Trophoblast cell (in vitro differentiated cells and primary cell): ENCODE measurements at regions not wholly inside any gene's neighbourhood (a gene's known extent, or its start where the extent isn't known, plus 50 kb on each side); places are given as distances from the start of the nearest gene placed in this dataset.

Experiments used
- DNase-seq, 2 donors: peaks; one replicate each; pipeline ENCODE4 v3.0.0-alpha.2; 2016
- H2AFZ ChIP-seq: 2 replicates; pipeline ENCODE4 v1.6.1; 2013; ENCODE audit warnings: low read length, moderate library complexity, mild to moderate bottlenecking; ENCODE audit not compliant: insufficient read depth, poor library complexity
- H2AK5ac ChIP-seq: 2 replicates; pipeline ENCODE4 v1.6.1; 2013; ENCODE audit warnings: mild to moderate bottlenecking, low read length
- H2BK120ac ChIP-seq: 2 replicates; pipeline ENCODE4 v1.6.1; 2013; ENCODE audit warnings: low read length, mild to moderate bottlenecking, moderate library complexity; ENCODE audit not compliant: insufficient read depth, poor library complexity
- H2BK12ac ChIP-seq: 2 replicates; pipeline ENCODE4 v1.6.1; 2013; ENCODE audit warnings: mild to moderate bottlenecking, low read length, moderate library complexity
- H2BK5ac ChIP-seq: 2 replicates; pipeline ENCODE4 v1.6.1; 2013; ENCODE audit warnings: low read length, low read depth, moderate library complexity, mild to moderate bottlenecking; ENCODE audit not compliant: poor library complexity
- H3K14ac ChIP-seq: 2 replicates; pipeline ENCODE4 v1.6.1; 2013; ENCODE audit warnings: mild to moderate bottlenecking, low read length
- H3K18ac ChIP-seq: 2 replicates; pipeline ENCODE4 v1.6.1; 2013; ENCODE audit warnings: mild to moderate bottlenecking, low read length
- H3K23ac ChIP-seq: 2 replicates; pipeline ENCODE4 v1.6.1; 2013; ENCODE audit warnings: low read length
- H3K27ac ChIP-seq: 2 replicates; pipeline ENCODE4 v1.5.1; 2013; ENCODE audit warnings: low read depth, mild to moderate bottlenecking, inconsistent platforms, low read length, moderate library complexity
- H3K27me3 ChIP-seq: 2 replicates; pipeline ENCODE4 v1.6.1; 2013; ENCODE audit warnings: inconsistent platforms, mild to moderate bottlenecking, low read length, moderate library complexity; ENCODE audit not compliant: insufficient read depth
- H3K36me3 ChIP-seq, 2 experiments: 1 replicate in 1 of 2; 2 replicates in 1 of 2; pipeline ENCODE4 v1.6.1; 2013; ENCODE audit warnings: low read length in 2 of 2, mild to moderate bottlenecking in 2 of 2, moderate library complexity in 1 of 2; ENCODE audit not compliant: insufficient read depth in 2 of 2, control insufficient read depth in 1 of 2
- H3K4ac ChIP-seq: 2 replicates; pipeline ENCODE4 v1.6.1; 2013; ENCODE audit warnings: low read depth, mild to moderate bottlenecking, low read length, moderate library complexity
- H3K4me1 ChIP-seq, 2 experiments: 1 replicate in 1 of 2; 2 replicates in 1 of 2; pipeline ENCODE4 v1.6.1; 2013; ENCODE audit warnings: low read length in 2 of 2, mild to moderate bottlenecking in 2 of 2, moderate library complexity in 1 of 2; ENCODE audit not compliant: insufficient read depth in 2 of 2, control insufficient read depth in 1 of 2
- H3K4me2 ChIP-seq: 2 replicates; pipeline ENCODE4 v1.6.1; 2013; ENCODE audit warnings: inconsistent platforms, mild to moderate bottlenecking, low read length, moderate library complexity
- H3K4me3 ChIP-seq: 2 replicates; pipeline ENCODE4 v1.5.1; 2013; ENCODE audit warnings: mild to moderate bottlenecking, low read depth, low read length, inconsistent platforms
- H3K79me1 ChIP-seq: one replicate; pipeline ENCODE4 v1.6.1; 2013; ENCODE audit warnings: low read length
- H3K79me2 ChIP-seq: 2 replicates; pipeline ENCODE4 v1.6.1; 2013; ENCODE audit warnings: low read length, mild to moderate bottlenecking; ENCODE audit not compliant: control insufficient read depth, insufficient read depth, poor library complexity
- H3K9ac ChIP-seq: 2 replicates; pipeline ENCODE4 v1.6.1; 2013; ENCODE audit warnings: mild to moderate bottlenecking, low read length
- H3K9me3 ChIP-seq: 2 replicates; pipeline ENCODE4 v1.6.1; 2013; ENCODE audit warnings: low read depth, mild to moderate bottlenecking, control low read depth, inconsistent platforms, low read length; ENCODE audit not compliant: insufficient read depth
- H4K12ac ChIP-seq: 2 replicates; pipeline ENCODE4 v1.6.1; 2013; ENCODE audit warnings: low read depth, mild to moderate bottlenecking, low read length, moderate library complexity
- H4K8ac ChIP-seq: 2 replicates; pipeline ENCODE4 v1.6.1; 2013; ENCODE audit warnings: low read depth, mild to moderate bottlenecking, low read length, moderate library complexity
- H4K91ac ChIP-seq: one replicate; pipeline ENCODE4 v1.6.1; 2013; ENCODE audit warnings: low read depth, mild to moderate bottlenecking, low read length, moderate library complexity
- WGBS: extraction: QIAGEN DNeasy Blood & Tissue Kit; methylation state at CpG from one replicate; pipeline ENCODE4 v1.1.7; 2013; ENCODE audit warnings: missing lambda C conversion rate; ENCODE audit not compliant: insufficient read length, insufficient coverage; ENCODE audit errors: extremely low coverage; 5-methylcytosine and 5-hydroxymethylcytosine counted together

DNA sequence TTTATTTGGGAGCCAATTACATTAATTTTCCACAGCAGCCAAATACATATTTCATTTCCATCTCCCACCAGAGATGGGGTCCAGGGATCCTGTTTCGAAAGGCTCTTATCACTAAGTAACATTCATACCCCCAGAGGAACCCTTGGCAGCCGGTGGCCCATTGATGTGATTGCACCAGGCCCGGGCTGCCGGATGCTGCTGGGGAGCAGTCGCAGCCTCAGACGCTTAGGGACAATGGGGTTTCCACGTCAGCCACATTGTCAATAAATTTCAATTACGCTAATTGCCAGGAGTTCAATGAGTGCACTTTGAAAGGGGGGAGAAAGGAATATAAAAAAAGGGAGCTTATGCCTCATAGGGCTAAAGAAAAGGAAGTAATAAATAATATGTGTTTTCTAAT, 478.8 kb upstream of the ADAMTS16 start:
- Histone ChIP-seq H3K27me3 (no peaks in the 10 kb centered on the region), H3K79me1 (no peaks in the 10 kb centered on the region), H3K4ac (no peak overlapping the region), H3K4me1 (no peaks in the 10 kb centered on the region), H3K4me2 (no peak overlapping the region), H3K9me3 (peaks cover 2% of the 10 kb centered on the region), H3K27ac (no peak overlapping the region), H3K4me3 (no peak overlapping the region), H3K36me3 (no peaks in the 10 kb centered on the region), H2AK5ac (no peak overlapping the region), H3K9ac (no peak overlapping the region), H2BK120ac (no peak overlapping the region), H2BK5ac (no peak overlapping the region), H3K23ac (no peak overlapping the region), H4K91ac (no peak overlapping the region), H2AFZ (no peak overlapping the region), H3K18ac (no peak overlapping the region), H3K14ac (no peak overlapping the region), H3K79me2 (no peaks in the 10 kb centered on the region), H4K8ac (no peak overlapping the region), H2BK12ac (no peak overlapping the region), H4K12ac (no peak overlapping the region)
- no peak for DNase-seq
- no CpG with 5 or more reads among the region's 8 CpGs for WGBS

DNA sequence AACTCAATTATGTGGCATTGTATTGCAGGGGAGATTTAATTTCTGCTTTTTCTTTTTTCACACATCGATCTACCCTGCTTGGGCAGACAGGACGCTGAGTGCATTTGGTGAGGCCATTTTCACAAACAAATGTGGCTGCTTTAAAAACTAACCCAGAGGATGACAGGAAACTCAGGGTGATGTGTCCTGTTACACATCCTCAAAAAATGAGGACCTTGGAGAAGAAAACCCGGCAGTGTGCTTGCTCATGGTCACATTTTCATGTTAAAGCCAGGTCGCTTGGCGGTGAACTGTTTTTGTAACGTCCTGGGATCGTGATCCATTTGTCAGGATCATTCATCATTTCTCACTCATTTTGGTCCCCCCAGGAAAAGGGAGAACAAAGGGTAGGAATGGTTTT, 478.3 kb upstream of the ADAMTS16 start:
- WGBS: no CpG with 5 or more reads among the region's 7 CpGs
- H3K27me3 ChIP-seq: no peaks in the 10 kb centered on the region
- no peaks in the 10 kb centered on the region for H3K79me2 ChIP-seq
- H4K12ac ChIP-seq: no peak overlapping the region
- H3K14ac ChIP-seq: no peak overlapping the region
- H3K4me3 ChIP-seq: no peak overlapping the region
- H3K18ac ChIP-seq: no peak overlapping the region
- H3K23ac ChIP-seq: no peak overlapping the region
- no peak overlapping the region for H2BK12ac ChIP-seq
- H3K4ac ChIP-seq: no peak overlapping the region
- H3K9me3 ChIP-seq: peaks cover 3% of the 10 kb centered on the region
- no peak overlapping the region for H3K9ac ChIP-seq
- DNase-seq: no peak
- no peak overlapping the region for H3K27ac ChIP-seq
- H2AK5ac ChIP-seq: no peak overlapping the region
- no peaks in the 10 kb centered on the region for H3K36me3 ChIP-seq
- H2AFZ ChIP-seq: no peak overlapping the region
- H2BK120ac ChIP-seq: no peak overlapping the region
- no peak overlapping the region for H2BK5ac ChIP-seq
- no peak overlapping the region for H3K4me2 ChIP-seq
- no peak overlapping the region for H4K8ac ChIP-seq
- no peaks in the 10 kb centered on the region for H3K79me1 ChIP-seq
- H4K91ac ChIP-seq: no peak overlapping the region
- no peaks in the 10 kb centered on the region for H3K4me1 ChIP-seq

DNA sequence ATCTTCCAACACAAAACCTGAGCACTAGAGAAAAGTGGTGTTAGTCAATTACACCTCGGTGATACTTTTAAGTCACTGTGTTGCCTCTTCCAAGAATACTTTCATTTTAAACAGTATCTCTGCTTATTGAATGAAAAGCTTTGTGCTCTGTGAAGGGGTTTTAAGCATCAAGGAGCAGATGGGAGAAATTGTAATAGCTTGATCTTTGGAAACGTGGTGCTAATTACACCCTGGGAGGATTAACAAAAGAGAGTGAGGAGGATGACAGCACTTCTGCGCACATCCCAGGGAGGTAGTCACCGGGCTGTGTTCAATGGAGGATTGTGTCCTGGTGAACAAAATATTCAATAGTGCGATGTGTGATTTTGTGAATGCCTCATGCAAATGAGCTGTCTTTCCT, 477.4 kb upstream of the ADAMTS16 start:
- Histone ChIP-seq H4K8ac (no peak overlapping the region), H3K27me3 (no peaks in the 10 kb centered on the region), H3K4me1 (no peaks in the 10 kb centered on the region), H4K12ac (no peak overlapping the region), H3K9me3 (peaks cover 3% of the 10 kb centered on the region), H2BK120ac (no peak overlapping the region), H4K91ac (no peak overlapping the region), H3K18ac (no peak overlapping the region), H2BK5ac (no peak overlapping the region), H3K79me2 (no peaks in the 10 kb centered on the region), H3K4ac (no peak overlapping the region), H3K23ac (no peak overlapping the region), H2AFZ (no peak overlapping the region), H2BK12ac (no peak overlapping the region), H3K14ac (no peak overlapping the region), H2AK5ac (no peak overlapping the region), H3K9ac (no peak overlapping the region), H3K4me2 (no peak overlapping the region), H3K27ac (no peak overlapping the region), H3K4me3 (no peak overlapping the region), H3K79me1 (no peaks in the 10 kb centered on the region), H3K36me3 (no peaks in the 10 kb centered on the region)
- no CpG with 5 or more reads among the region's 5 CpGs for WGBS
- no peak for DNase-seq

DNA sequence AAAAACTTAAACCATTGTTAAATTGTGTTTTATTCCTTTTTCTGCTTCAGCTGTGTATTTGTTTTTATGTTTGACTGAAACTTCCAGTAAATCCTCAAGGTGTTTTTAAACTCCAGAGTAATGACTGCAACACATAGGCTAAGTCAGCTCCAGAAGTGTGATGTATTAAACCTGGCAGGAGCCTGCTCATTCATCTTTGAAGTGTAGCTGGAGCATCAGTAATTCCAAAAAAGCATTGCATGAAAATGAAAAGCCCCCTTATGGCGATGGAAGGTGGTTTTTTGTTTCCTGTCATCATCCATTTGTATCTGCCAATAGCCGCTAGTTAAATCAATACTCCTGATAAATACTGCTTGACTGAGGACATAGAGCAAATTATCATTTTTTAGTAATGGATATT, 474.2 kb upstream of the ADAMTS16 start:
- H3K9ac ChIP-seq: no peak overlapping the region
- WGBS: no CpG with 5 or more reads among the region's 2 CpGs

More for the DNA sequence above, 474.2 kb upstream of the ADAMTS16 start:
- Histone ChIP-seq H2BK12ac (no peak overlapping the region), H3K9me3 (peaks cover 3% of the 10 kb centered on the region), H4K8ac (no peak overlapping the region), H2AK5ac (no peak overlapping the region), H3K4me2 (no peak overlapping the region), H3K18ac (no peak overlapping the region), H3K79me1 (no peaks in the 10 kb centered on the region), H2AFZ (no peak overlapping the region), H2BK120ac (no peak overlapping the region), H3K36me3 (no peaks in the 10 kb centered on the region), H3K27ac (no peak overlapping the region), H3K27me3 (no peaks in the 10 kb centered on the region), H3K14ac (no peak overlapping the region), H4K12ac (no peak overlapping the region), H3K23ac (no peak overlapping the region), H3K4me3 (no peak overlapping the region), H2BK5ac (no peak overlapping the region), H3K4ac (no peak overlapping the region), H3K4me1 (no peaks in the 10 kb centered on the region), H3K79me2 (no peaks in the 10 kb centered on the region), H4K91ac (no peak overlapping the region)
- DNase-seq: no peak
